HG03097 (cell line): ENCODE measurements at regions not wholly inside any gene's neighbourhood (a gene's known extent, or its start where the extent isn't known, plus 50 kb on each side); places are given as distances from the start of the nearest gene placed in this dataset.
A peak's percentile ranks its signal among the peaks of the same experiment; 100 is the strongest.
"Not testable (repeated sequence)": the region's sequence is repeated elsewhere in the genome, so short reads cannot be mapped to it uniquely, and the experiment has no call there.

ENCODE experiments used
- ATAC-seq: cut with Tn5 transposase; IDR thresholded peaks from one replicate; pipeline ENCODE4 v1.9.1; 2021; ENCODE audit not compliant: unreplicated experiment, low FRiP score

DNA sequence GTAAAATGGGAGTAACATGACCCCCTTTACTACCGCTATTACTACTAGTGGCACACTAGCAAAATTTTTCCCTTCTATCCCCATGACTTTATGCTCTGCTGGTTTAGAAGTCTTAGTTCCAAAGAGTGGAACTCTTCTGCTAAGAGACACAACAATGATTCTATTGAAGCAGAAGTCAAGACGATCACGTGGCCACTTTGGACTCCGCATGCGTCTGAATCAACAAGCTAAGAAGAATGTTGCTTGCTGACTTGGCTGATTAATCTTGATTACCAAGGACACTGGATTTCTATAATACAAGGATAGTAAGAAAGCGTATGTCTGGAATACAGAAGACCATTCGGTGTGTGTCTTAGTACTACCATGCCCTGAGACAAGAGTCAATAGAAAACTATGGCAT, 244.7 kb upstream of the BTBD3 start:
- no peak for ATAC-seq

DNA sequence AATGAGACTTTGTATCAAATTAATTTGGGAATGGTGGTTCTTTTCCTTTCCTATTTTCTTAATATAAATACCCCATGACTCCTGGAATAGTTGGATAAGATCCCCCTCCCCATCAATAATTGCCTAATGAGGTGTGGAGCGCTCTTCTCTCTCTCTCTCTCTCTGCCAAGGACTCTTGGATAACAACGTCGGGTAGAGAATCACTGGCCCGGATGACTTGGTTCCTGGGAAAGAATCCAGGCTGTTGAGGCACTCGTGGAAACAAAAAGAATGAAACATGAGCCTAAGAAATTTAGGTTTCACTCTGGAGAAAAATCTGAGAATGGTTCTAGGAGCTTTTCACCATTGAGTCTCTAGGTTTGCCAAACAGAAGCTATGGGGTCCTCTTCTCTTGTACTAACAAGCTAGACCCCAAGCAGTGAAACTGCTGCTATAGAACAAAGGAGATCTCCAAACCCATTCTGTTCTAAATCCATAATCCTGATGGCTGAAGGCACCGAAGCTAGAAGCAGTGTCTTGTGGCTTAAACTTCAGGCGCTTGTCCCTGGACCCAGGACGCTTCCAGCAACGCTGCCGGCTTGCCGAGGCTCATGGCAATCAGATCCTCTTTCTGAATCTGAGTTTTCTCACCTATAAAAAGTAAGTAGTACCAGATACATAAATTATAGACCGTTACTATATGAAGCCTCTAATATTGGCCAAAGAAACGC, 241.6 kb upstream of the BTBD3 start:
- no peak for ATAC-seq

GRCh38 chr20:11676630-11677287, 240.9 kb upstream of the BTBD3 start:
- peak; percentile 89 for ATAC-seq

GRCh38 chr20:11677428-11677827, 240.3 kb upstream of the BTBD3 start:
- no peak for ATAC-seq

DNA sequence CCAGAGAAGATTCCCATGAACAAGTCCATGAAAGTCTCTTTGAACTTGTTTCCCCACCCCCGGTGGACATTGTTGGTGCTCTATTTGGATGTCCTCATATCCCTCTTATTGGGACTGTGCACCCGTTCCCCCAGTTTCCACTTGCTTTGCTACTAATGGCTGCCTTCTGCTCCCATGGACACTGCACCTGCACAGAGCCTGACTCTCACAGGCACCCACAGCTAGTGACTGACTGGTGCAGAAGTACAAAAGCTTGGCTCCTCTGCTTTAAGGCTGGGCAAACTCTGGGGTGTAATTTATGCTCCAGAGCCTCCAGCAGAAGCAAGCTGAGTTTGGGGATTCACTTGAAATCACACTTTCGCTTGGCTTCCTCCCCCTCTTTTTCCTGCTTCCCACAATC, 239.9 kb upstream of the BTBD3 start:
- ATAC-seq = no peak

DNA sequence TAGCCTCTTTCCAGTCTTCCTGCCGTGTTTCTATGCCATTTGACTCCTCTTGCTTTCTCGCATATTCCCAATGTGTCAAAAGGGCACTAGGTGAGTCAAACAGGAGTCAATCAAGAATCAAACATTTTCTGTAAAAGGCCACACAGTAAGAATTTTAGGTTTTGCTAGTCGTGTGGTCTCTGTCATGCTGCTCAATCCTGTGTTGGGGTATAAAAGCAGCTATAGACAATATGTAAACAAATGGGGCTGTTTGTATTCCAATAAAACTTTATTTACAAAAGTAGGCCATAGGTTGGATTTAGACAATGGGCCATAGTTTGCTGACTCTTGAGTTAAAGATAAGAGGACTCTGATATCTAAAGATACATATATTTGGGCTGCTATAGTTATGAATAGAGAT, 235.4 kb upstream of the BTBD3 start:
- ATAC-seq = no peak

- no peak for ATAC-seq
Observed at GRCh38 chr20:11686195-11686594, 231.5 kb upstream of the BTBD3 start.

DNA sequence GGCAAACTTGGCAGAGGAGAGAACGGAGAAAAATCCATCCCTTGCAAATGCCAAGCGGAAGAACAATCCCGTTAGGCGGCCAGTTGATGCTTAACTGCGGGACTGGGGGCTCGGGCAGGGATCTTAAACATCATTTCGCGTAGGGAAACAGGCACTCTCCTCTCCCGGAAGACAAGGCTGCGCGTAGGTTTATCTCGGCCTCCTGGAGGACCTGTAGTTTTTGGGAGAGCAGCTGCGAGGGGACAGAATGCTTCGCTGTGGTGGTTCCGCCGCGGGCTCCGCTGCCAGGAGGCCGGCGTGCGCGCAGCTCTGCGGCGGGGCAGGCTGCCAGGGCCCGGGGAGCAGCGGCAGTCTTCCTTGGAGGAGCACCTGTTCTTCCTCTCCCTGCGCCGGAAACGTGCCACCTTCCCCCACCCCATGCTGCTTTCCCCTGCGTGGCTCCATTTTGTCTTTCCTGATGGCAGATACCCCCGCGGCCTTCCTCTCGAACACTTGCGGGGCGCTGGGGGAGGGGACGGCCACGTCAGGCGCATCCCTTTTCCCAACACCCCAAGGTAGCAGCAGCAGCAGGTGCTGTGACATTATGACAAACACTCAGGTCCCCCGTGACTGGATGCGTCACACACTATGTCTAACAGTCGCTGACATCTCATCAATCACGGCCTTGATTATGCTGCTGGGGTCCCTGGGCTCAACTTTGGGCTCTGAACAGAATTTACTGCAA, 230.7 kb upstream of the BTBD3 start:
- no peak for ATAC-seq

DNA sequence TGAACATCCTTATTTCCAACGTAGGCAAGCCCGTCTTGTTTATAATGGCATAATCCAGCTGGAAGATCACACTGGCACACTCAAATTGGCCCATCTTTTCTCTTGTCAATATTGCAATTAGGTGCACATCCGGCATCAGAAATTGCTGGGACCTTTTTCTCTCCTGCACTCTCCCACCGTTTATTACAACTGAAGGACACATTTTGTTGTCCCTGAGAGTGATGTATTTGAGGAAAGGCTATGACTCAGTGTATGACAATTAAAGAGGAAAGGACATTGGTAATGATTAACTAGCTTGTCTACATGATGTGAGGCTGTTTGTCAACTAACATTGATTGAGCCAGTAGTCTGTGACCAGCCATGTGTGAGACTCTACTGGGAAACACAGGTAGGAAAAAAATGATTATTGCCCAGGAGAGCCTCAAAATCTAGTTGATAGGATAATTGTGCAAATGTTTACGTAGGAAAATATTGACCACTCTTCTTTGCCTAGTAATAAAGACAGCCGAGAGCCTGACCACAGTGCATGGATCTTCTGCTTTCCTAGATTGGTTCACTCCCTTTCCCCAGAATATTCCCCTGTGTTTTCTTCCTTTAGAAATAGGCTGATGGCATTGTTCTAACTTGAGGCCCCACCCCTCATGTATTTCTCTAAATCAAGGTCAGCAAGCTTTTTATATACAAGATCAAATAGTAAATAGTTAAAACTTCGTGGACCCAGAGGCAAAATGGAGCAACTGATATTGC, 230.0 kb upstream of the BTBD3 start:
- ATAC-seq = no peak

- no peak for ATAC-seq
Observed at GRCh38 chr20:11689262-11689661, 228.4 kb upstream of the BTBD3 start.

DNA sequence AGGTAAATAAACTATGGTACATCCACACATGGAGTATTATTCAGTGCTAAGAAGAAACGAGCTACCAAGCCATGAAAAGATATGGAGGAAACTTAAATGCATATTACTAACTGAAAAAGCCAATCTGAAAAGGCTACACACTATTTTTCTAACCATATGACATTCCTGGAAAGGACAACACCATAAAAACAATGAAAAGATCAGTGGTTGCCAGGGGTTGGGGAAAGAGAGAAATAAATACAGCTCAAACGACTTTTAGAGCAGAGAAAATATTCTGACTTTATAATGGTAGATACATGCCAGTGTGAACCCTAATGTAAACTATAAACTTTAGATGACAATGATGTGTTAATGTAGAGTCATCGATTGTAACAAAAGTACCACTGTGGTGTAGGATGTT, 225.9 kb upstream of the BTBD3 start:
- no peak for ATAC-seq

GRCh38 chr20:11692567-11692966, 225.1 kb upstream of the BTBD3 start:
- ATAC-seq = no peak

DNA sequence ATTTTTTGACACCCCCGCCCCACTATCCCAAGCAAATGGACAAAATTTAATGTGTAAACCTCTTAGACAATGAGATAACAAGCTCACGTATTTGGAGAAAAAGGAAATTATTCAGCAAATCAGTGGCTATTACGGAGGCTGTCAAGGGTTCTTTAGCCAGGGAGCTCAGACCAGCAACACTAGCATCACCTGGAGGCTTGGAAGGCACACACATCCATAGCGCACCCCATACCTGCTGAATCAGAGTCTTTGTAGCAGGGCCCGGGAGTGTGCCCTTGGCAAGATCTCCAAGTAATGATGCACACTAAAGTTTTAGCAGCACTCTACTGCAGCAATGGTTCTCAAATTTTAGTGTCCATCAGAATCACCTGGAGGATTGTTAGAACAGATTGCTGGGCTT, 223.2 kb upstream of the BTBD3 start:
- no peak for ATAC-seq

GRCh38 chr20:11697055-11697454, 220.6 kb upstream of the BTBD3 start:
- ATAC-seq = no peak

DNA sequence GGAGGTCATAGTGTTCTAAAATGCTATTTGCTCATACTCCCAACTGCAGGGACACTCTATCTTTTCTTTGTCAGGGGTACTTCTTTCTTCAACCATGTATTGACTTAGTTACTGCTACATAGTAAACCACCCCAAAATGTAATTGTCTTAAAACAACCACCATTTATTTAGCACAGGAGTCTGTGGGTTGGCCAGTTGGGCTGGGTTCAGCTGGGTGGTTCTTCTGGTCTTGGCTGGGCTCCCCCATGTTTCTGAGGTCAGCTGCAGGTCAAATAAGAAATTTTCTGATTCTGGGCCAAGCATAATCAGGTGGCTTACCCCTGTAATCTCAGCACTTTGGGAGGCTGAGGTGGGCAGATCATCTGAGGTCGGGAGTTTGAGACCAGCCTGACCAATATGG, 220.0 kb upstream of the BTBD3 start:
- no peak for ATAC-seq

DNA sequence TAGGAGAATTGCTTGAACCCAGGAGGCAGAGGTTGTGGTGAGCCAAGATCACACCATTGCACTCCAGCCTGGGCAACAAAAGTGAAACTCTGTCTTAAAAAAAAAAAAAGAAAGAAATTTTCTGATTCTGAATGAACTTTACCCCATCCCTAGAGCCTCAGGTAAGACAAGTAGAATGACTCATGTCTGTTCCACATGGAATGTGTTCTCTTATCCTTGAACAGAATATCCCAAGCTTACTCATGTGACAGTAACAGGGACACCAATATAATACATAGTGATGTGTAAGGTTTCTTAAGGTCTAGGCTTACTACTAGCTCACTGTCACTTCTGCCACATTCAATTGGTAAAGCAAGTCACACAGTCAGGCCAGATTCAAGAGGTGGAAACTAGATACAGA, 219.6 kb upstream of the BTBD3 start:
- no peak for ATAC-seq

GRCh38 chr20:11700831-11701230, 216.9 kb upstream of the BTBD3 start:
- ATAC-seq = no peak

GRCh38 chr20:11702721-11703518, 214.8 kb upstream of the BTBD3 start:
- no peak for ATAC-seq

DNA sequence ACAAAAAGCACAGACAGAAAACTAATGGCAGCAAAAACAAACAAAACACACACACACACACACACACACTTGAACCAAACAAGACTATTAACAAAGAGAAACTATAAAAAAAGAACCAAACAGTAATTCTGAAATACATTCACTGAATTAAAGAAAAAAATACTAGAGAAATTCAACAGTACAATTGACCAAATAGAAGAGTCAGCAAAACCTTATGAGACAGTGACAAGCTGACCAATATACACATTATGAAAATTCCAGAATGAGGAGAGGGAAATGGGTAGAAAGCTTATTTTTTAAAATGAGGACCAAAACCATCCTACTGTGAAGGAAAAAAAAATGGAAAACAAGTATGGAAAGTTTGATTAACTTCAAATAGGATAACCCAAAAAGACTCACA, 212.2 kb upstream of the BTBD3 start:
- ATAC-seq = no peak

DNA sequence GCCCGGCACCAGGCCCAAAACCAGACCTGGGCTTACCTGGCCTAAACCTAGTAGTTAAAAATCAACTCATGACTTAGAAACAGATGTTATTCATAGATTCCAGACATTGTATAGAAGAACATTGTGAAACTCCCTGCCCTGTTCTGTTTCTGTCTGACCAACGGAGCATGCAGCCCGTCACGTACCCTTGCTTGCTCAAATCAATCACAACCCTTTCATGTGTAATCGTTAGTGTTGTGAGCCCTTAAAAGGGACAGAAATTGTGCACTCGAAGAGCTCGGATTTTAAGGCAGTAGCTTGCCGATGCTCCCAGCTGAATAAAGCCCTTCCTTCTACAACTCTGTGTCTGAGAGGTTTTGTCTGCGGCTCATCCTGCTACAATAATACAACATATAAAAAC, 209.5 kb upstream of the BTBD3 start:
- not testable (repeated sequence) for ATAC-seq
